Epithelial cell of esophagus (primary cell): ENCODE measurements at regions not wholly inside any gene's neighbourhood (a gene's known extent, or its start where the extent isn't known, plus 50 kb on each side); places are given as distances from the start of the nearest gene placed in this dataset.

Source experiments
- DNase-seq: peaks from one replicate; pipeline ENCODE4 v3.0.0; 2010; ENCODE audit warnings: low read depth
- H3K4me3 ChIP-seq: 2 replicates; pipeline ENCODE4 v1.5.1; 2011; ENCODE audit warnings: mild to moderate bottlenecking, low read length, control low read depth
- TF ChIP-seq, protein P1 (sequence below): IDR thresholded peaks from 2 replicates; pipeline ENCODE4 v1.5.1; 2011; ENCODE audit warnings: low read depth, mild to moderate bottlenecking, low read length, control low read depth, inconsistent platforms; ENCODE audit not compliant: insufficient read depth; ENCODE audit errors: missing control alignments

GRCh38 chr19:34313188-34313587, 51.8 kb upstream of the GPI start:
- no peak overlapping the region for H3K4me3 ChIP-seq
- peak; percentile 82 for DNase-seq
- TF ChIP-seq, protein P1, sequence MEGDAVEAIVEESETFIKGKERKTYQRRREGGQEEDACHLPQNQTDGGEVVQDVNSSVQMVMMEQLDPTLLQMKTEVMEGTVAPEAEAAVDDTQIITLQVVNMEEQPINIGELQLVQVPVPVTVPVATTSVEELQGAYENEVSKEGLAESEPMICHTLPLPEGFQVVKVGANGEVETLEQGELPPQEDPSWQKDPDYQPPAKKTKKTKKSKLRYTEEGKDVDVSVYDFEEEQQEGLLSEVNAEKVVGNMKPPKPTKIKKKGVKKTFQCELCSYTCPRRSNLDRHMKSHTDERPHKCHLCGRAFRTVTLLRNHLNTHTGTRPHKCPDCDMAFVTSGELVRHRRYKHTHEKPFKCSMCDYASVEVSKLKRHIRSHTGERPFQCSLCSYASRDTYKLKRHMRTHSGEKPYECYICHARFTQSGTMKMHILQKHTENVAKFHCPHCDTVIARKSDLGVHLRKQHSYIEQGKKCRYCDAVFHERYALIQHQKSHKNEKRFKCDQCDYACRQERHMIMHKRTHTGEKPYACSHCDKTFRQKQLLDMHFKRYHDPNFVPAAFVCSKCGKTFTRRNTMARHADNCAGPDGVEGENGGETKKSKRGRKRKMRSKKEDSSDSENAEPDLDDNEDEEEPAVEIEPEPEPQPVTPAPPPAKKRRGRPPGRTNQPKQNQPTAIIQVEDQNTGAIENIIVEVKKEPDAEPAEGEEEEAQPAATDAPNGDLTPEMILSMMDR, result no peak

DNA sequence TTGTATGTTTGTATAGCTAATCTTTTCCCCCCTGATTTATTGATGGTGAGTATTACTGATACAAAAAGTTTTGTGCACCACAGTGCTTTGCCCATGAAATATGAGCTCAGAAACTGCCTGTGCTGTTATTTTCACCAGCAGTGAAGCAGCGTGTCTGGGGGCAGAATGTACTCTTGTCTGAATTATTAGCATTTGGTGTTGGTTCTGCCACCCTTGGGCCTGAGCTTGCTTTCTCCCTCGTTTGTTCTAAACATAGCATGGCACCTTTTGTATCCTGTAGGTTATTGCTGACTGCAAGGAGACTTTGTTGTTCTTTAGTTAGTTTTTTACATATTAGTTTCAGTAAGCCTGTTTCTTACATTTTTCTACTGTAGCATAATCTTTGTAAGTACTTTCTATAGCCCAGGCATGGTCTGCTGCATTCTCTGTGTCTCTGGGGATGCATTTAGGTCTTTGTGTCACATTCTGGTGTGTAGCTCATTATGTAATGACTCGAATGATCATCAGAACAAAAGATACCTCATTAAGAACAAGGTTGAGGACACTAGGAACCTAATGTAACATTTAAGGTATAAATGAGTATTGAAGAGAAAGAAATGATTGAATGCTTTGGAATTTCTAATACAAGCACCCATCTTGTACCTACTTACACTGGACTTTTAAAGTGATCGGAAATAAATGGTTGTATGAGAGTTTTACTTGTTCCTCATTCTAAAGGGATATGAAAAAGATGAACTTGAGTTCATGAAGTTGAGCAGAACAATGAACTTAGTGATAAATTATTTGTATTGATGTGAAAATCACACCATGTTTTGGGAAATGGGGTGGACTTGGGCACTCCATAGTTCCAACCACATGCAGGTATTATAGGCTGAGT, 50.3 kb upstream of the GPI start:
- no peak overlapping the region for H3K4me3 ChIP-seq
- DNase-seq, result no peak

More for the DNA sequence above, 50.3 kb upstream of the GPI start:
- TF ChIP-seq, protein P1, result no peak
